SKM-1 (cell line): ENCODE measurements at regions not wholly inside any gene's neighbourhood (a gene's known extent, or its start where the extent isn't known, plus 50 kb on each side); places are given as distances from the start of the nearest gene placed in this dataset.
"Not testable (repeated sequence)": the region's sequence is repeated elsewhere in the genome, so short reads cannot be mapped to it uniquely, and the experiment has no call there.

Experiments used
- DNase-seq: peaks from one replicate; lab custom pipeline; 2025; ENCODE audit not compliant: unreplicated experiment; lab: John Stamatoyannopoulos, UW

DNA sequence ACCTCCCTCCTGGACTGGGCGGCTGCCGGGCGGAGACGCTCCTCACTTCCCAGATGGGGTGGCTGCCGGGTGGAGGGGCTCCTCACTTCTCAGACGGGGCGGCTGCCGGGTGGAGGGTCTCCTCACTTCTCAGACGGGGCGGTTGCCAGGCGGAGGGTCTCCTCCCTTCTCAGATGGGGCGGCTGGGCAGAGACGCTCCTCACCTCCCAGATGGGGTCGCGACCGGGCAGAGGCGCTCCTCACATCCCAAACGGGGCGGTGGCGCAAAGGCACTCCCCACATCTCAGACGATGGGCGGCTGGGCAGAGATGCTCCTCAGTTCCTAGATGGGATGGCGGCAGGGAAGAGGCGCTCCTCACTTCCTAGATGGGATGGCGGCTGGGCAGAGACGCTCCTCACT, 305.5 kb downstream of the SLITRK5 start:
- not testable (repeated sequence) for DNase-seq

DNA sequence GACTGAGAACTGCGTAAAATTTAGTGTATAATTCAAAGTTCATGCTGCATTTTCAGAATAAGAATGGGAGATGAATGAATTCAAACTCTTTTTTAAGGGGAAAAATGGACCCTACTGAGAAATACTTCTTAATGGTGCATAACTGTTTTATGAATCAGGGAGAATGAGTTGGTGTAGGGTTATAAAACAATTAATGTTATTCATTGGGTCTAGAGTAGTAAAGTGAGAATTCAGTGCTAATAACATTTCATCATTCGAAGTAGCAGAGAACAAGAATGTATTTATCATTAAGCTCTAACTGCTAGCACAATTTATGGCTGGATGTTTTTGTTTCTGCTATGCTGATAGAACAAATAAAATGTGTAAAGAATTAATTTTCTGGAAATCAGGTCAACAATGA, 310.2 kb downstream of the SLITRK5 start:
- no peak for DNase-seq

DNA sequence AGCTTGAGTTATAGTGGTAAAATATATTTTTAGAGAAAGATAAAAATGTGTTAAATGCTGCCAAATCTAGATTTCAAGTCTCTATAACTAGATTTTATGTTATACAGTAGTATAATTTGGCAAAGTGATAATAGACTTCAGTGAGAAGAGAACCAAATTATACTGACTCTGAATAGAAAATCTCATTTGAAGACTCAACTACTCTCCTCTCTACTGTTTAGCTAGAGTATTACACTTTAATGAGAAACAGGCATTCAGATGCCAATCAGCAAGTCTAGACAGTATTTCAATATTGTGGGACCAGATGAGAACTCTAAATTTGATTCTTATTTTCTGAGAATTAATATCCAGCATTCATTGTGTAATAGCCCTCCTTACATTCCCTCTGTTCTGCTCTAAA, 311.2 kb downstream of the SLITRK5 start:
- no peak for DNase-seq

DNA sequence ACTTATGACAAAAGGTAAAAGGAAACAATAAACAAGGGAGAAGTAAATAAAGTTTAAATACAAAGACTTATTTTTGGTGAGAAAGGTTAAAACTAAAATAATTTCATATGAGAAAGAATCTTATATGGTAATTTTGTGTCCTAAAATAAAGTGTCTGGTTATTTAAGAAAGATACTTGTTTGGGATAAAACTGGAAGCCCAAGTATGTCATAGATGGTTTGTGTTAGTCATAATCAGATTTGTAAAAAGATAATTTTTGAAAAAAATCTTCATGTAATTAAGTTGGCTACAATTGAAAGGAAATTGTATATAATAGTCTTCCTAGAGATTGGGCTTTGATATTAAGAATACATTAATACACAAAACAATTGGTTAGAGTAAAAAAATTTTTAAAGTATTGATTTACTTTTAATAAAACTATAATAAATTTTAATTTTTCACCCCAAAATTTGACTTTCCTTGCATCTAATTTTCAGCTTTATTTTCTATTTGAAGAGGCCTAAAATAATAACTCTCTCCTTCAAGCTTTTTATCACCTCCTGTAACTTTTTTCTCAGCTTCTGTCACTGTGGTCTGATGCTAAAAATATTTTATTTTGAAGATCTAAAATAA, 315.6 kb downstream of the SLITRK5 start:
- no peak for DNase-seq

DNA sequence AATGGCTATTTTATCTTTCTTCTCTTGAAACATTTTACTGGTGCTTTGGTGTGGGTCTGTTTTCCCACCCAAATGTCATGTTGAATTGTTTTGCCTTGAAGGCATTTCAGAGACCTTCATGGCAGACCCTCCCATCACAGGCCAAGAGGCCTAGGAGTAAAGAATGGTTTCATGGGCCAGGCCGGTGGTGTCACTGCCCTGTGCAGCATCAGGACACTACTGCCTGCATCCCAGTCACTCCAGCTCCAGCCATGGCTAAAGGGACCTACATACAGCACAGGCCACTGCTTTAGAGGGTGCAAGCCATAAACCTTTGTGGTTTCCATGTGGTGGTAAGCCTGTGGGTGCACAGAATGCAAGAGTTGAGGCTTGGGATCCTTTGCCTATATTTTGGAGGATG, 326.9 kb downstream of the SLITRK5 start:
- DNase-seq = no peak

DNA sequence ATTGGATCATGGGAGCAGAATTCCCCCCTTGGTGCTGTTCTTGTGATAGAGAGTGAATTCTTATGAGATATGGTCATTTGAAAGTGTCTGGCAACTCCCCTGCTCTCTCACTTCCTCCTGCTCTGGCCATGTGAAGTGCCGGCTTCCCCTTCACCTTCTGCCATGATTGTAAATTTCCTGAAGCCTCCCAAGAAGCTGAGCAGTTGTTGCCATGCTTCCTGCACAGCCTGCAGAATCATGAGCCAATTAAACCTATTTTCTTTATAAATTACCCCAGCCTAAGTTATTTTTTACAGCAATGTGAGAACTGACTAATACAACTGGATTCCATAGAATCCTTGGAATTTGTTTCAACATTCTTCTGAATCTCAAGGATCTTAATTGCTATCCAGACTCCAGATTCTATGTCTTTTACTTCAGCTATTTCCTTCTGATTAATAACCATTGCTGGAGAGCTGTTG, 328.1 kb downstream of the SLITRK5 start:
- no peak for DNase-seq

DNA sequence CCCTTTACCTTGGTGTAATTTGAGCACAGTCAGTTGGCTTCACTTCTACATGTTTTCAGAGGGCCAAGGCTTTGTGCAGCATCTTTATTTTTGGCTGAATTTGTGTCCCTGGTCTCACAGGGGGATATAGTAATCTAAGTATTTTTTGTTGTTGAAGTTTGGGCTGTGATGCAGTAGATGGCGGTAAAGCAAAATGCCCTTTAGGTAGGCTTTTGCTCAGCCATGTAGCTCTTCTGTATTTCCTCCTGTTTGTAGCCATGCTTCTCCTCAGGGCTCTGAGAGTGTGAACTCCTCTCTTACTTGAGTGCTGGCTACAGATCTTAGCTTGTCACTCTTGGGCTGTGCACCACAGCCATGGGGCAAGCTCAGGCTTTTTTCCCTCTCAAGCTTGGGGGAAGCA, 328.6 kb downstream of the SLITRK5 start:
- no peak for DNase-seq

DNA sequence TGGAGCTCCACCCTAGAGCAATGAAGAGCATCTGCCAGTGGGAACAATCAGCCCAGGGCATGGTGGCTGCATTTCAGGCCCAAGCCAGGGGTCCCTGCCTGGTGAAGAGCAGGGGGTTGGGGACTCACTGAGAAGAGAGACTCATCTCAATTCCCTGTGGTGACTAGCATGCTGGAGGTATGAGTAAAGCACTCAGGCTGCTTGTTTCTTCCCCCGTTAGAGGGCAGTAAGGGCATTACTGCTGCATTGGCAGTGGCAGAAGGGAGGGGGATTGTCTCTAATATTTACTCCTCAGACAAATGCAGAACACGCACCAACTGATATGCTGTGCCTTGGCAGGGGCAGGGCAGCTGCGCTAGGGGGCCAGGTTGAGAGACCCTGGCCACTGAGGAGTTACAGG, 329.1 kb downstream of the SLITRK5 start:
- no peak for DNase-seq

DNA sequence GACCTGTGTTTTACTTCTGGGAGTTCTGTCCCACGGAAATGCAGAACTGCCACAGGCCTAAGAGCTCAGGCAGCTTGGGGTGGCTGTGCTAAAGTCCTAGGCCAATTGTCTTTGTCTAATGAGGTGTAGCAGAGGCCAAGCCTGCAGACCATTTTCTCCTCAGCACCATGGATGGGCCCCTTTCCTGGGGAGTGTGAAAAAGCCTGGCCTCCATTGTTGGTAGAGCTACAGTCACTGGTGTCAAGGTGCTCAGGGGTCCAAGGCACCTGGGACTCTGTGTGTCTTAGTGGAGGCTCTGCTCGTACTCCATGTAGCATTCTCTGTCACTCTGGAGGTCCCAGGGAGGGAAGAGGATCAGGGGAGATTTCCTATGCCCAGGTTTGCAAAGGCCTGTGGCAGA, 329.6 kb downstream of the SLITRK5 start:
- DNase-seq = no peak

DNA sequence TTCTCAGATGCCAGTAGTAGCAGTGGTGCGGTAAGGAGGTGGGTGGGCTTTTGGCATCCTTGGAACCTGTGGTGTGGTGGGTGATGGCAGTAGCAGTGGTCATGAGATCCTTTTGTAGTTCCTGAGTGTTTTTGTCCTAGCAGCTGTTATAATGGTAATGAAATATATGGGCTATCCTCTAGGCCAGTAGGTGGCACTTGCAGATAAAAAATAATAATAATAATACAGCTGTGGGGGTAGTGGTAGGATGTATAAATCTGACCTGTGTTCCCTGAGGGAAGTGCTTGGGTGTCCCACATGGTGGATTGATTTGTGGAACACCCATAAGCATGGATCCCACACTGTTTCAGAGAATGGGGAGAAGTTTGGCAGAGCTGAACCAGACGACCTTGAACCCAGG, 334.0 kb downstream of the SLITRK5 start:
- no peak for DNase-seq

DNA sequence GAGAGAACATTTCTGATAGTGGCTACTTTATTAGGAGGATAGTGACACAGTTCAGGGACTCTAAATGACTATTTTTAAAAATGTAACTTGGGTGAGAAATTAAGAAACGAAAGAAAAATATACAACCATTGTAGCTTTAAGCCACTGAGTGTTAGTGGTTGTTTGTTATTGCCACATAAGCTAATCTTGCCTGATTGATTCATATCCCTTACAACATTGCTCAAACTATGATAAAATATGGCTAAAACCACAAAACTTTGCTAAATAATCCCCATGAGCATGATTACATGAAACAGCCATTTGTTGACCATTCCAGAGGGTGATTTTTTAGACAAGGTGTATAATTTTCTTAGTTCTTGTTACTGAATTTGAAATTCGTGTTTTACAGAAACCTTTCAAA, 343.4 kb downstream of the SLITRK5 start:
- DNase-seq = no peak

DNA sequence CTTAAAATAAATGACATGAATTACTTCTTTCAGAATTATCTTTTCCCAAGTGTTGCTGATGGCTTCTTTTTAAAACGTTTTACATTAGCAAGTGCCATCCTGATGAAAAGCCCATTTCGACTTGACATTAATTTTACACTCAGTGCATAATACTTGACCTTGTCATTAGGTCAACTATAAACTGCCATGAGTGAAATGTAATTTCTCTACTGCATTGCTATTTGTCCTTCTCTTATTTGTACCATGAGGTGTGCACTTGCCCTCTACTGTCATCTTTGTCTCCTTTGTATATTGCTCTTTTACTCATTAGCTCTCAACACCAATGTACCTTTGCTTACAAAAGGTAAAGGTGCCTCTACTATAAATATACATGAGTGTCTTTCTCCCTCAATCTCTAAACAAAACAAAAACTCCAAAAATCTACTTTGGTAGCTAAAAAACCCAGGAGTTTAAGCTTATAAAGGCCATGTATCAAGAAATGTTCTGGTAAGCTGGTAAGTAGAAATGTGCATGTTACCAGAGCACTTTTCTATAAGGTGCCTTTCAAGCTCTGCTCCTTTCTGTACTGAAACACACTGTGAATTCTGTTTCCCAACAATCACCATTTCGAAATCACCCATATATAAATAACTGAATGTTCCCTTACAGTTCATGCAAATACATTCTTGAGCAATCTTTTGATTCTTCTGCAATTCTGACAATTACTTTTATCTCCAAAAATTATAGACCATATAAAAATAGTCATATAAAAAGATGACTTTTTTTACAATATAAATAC, 351.4 kb downstream of the SLITRK5 start:
- DNase-seq = peak; percentile 6

DNA sequence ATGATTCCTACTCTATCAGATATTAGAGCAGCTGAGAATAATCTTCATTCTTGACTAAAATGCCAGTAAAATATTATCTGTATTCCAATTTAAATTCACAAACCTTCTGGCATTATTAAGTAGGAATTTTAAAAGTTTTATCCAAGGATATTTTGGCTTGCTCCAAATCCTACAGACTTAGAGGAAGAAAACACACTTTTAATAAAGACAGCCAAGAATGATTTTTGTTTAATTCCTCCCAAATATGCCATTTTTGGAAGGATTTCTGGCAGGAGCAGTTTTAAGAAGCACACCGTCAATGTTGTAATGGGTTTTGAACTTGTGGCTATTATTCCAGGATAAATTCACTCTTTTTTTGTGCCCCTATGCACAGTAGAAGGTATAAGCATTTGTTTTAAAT, 355.1 kb downstream of the SLITRK5 start:
- no peak for DNase-seq

DNA sequence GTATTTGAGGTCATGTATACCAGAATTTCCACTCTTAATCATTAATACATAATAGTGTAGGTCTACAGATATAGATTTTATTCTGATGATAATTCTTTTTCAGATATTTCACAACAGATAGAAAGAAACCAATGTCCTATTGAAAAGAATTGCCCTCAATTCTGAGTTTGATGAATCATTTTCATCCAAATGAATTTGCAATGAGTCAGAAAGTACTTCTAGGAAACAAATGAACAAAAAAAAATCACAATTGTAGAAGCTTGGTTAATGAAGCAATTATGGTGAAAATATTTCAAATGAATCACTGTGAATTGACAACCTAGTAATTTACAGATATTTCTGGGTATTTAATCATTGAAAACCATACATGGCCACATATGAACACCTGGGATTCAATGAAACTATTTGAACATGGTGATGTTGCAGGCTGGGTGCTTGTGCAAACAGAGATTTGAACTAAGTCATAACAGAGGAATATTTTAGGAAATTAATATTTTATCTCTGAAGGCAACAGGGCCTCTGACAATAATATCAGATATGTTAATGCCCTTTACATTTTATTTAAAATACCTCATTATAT, 360.9 kb downstream of the SLITRK5 start:
- DNase-seq = no peak

DNA sequence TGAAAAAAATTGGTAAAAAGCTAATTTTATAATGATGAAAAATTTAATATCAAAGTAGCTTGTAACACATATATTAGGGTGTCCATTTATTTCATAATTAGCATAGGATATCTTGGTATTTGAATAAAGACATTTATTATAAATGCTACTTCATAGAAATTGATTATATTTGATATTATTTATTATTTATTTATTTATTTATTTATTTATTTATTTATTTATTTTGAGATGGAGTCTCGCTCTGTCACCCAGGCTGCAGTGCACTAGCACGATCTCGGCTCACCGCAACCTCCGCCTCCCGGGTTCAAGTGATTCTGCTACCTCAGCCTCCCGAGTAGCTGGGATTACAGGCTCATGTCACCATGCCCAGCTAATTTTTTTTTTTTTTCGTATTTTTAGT, 365.0 kb downstream of the SLITRK5 start:
- not testable (repeated sequence) for DNase-seq

DNA sequence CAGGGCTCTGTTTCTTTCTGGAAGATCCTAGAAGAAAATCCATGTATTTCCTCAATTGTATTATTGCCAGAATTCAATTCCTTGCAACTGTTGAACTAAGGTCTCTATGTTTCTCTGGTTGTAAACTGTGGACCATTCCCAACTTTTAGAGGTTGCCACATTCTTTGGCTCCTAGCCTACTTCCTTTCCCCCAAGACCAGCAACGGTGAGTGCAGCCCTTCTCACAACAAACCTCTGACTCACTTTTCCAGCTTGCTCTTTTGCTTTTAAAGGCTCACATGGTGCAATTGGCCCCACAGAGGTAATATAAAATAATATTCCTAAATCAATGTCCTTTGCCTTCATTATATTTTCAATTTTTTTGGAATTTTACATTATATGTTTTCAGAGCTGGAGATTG, 371.3 kb downstream of the SLITRK5 start:
- no peak for DNase-seq

DNA sequence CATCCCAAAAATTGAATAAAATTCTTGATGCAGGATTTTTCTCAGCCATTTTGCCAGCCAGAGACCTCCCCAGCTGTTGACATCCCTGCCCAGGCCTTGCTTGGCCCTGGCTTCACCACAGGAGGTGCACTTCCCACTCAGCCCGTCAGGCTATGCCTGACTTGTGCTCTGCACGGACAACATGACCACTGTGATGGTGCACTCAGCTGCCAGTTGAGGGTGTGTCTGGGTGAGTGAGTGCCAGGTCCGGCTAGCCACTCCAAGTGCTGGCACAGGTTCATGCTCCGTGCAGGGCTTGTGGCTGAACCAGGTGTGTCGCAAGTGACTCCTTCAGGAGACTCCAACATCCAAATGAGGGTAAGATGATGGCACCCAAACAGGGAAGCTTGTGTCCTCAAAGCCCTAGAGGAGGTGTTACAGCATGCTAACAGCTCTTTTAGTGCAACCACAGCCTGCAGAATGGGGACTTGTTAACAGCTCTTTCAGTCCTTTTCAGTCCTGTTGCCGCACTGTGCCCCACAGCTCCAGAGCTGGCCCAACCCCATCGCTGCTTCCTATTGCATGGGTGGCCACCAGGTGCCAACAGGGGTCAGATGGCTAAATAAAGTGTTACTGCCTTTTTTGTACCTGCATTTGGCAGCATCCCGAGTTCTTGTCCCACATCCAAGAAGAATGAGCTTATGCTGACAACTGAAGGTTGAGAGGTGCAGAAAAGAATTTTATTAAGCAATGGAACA, 380.7 kb downstream of the SLITRK5 start:
- DNase-seq = no peak

DNA sequence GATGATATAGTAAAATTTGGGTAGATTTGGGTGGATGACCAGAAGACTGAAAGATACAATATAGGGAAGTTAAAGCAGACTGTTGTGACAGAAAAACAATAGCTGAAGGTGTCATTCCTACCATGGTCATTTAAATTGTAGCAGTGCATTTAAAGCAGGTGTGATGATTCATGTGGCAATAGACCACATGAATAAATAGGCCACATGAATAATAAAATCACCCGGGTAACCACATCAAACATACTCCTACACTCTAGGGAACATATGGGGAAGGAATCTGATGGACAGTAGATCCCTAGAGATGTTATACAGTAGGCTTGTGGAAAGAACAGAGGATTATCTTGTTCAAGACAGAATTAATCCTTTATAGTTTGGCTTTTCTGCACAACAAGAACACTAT, 392.6 kb downstream of the SLITRK5 start:
- DNase-seq = no peak

DNA sequence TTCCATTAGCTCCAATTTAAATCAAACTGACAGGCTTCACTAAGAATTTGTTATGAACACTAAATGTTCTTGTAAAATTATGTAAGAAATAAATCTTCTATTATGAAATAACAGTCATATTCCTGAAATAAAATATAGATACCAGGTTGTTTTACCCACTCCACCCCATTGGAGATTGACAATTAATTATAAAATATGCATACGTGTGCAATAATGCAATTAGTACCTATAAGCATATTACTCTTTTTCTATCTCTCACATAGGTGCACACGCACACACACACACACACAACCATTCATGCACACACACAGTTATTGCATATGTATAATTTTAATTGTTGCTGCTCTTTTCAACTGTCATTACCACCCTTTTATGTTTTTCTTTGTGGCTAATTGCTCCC, 395.7 kb downstream of the SLITRK5 start:
- no peak for DNase-seq

DNA sequence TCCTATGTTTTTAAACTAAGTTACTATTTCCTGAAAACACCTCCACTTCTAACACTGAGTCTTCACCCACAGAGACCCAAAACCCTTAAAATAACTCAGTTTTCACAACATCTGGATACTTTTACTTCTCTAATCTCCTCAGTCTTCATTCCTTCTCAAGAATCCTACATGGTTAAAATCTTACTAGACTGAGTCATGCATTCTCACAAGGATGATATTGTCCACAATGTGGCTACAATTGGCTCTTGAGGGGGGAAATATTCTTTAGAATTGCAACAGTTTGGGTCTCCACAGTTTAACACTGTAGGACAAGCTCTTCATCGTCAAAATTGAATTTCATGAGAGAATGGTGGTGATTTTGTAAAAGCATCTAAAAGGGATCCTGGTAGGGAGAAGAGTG, 397.1 kb downstream of the SLITRK5 start:
- DNase-seq = no peak

DNA sequence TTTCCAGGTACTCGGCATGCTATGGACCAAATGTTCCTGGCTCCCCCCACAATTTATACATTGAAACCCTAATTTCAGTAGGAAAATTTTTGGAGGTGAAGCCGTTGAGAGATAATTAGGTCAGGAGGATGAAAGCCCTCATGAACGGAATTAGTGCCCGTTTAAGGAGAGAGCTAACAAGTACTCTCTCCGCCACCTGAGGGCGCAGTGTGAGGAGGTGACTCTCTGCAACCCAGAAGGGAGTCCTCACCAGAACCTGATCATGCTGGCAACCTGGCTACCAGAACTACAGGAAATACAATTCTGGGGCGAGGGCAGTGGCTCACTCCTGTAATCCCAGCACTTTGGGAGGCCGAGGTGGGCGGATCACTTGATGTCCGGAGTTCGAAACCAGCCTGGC, 397.8 kb downstream of the SLITRK5 start:
- no peak for DNase-seq

DNA sequence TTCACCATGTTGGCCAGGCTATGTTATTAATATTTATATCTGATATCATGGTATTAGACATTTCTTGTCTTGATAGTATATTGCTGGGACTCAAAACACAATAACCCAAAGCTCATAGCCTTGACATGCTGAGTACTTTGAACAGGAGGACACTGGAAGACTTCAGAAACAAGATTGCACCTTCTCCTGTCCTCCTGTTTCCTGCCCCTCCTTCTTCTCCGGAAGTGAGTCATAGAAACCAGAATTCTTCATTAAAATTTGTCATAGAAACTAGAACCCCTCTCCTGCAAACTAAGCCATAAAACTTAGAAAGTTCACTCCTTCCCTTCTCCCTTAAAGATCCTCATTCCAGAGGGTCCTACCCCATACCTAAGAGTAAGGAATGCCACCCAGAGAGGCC, 400.2 kb downstream of the SLITRK5 start:
- DNase-seq = no peak
